Neural crest cell (in vitro differentiated cells): ENCODE measurements at regions not wholly inside any gene's neighbourhood (a gene's known extent, or its start where the extent isn't known, plus 50 kb on each side); places are given as distances from the start of the nearest gene placed in this dataset.

Experiments
- DNase-seq: peaks from one replicate; pipeline ENCODE4 v3.0.0; 2021; ENCODE audit warnings: low read depth, mixed read lengths, low spot score
- H3K27ac Mint-ChIP-seq: one replicate; pipeline ENCODE4 v1.8.0; 2021; ENCODE audit warnings: mild to moderate bottlenecking, mixed read lengths; ENCODE audit not compliant: unreplicated experiment
- H3K27me3 Mint-ChIP-seq: 2 replicates; pipeline ENCODE4 v1.8.0; 2021; ENCODE audit warnings: low read depth, mild to moderate bottlenecking, mixed read lengths
- H3K36me3 Mint-ChIP-seq: 2 replicates; pipeline ENCODE4 v1.8.0; 2021; ENCODE audit warnings: low read depth, mild to moderate bottlenecking, mixed read lengths
- H3K4me1 Mint-ChIP-seq: 2 replicates; pipeline ENCODE4 v1.8.0; 2021; ENCODE audit warnings: mixed read lengths
- H3K4me3 Mint-ChIP-seq: one replicate; pipeline ENCODE4 v1.8.0; 2021; ENCODE audit warnings: mild to moderate bottlenecking, mixed read lengths
- H3K9me3 Mint-ChIP-seq: 2 replicates; pipeline ENCODE4 v1.8.0; 2021; ENCODE audit warnings: mixed read lengths
- CTCF ChIP-seq: fragments of 200-600 bp; sonication (generic); conservative IDR thresholded peaks from 2 replicates; pipeline ENCODE4 v1.5.0; 2021; ENCODE audit warnings: antibody characterized with exemption, mild to moderate bottlenecking

- H3K4me1 Mint-ChIP-seq: peaks cover 3% of the 10 kb centered on the region
- peaks cover 12% of the 10 kb centered on the region for H3K9me3 Mint-ChIP-seq
- H3K36me3 Mint-ChIP-seq: peaks cover 10% of the 10 kb centered on the region
- no peak for DNase-seq
- H3K4me3 Mint-ChIP-seq: no peak overlapping the region
- TF ChIP-seq CTCF: no peak
- H3K27ac Mint-ChIP-seq: no peak overlapping the region
- no peaks in the 10 kb centered on the region for H3K27me3 Mint-ChIP-seq
Observed at GRCh38 chr16:51405361-51405760, 254.3 kb upstream of the SALL1 start.

GRCh38 chr16:51404386-51404785 is 253.3 kb upstream of the SALL1 start:
- no peak for TF ChIP-seq CTCF
- Mint-ChIP-seq H3K27me3 (no peaks in the 10 kb centered on the region), H3K4me1 (peaks cover 3% of the 10 kb centered on the region), H3K9me3 (peaks cover 14% of the 10 kb centered on the region), H3K4me3 (no peak overlapping the region), H3K36me3 (peaks cover 10% of the 10 kb centered on the region), H3K27ac (no peak overlapping the region)
- no peak for DNase-seq

GRCh38 chr16:51402785-51403184 is 251.7 kb upstream of the SALL1 start:
- Mint-ChIP-seq H3K27ac (no peak overlapping the region), H3K27me3 (no peaks in the 10 kb centered on the region)

GRCh38 chr16:51402298-51402697 is 251.2 kb upstream of the SALL1 start:
- TF ChIP-seq CTCF: no peak
- H3K27ac Mint-ChIP-seq: no peak overlapping the region
- H3K9me3 Mint-ChIP-seq: peaks cover 15% of the 10 kb centered on the region
- no peak overlapping the region for H3K4me3 Mint-ChIP-seq
- H3K27me3 Mint-ChIP-seq: no peaks in the 10 kb centered on the region
- H3K36me3 Mint-ChIP-seq: peaks cover 10% of the 10 kb centered on the region
- DNase-seq: no peak
- no peaks in the 10 kb centered on the region for H3K4me1 Mint-ChIP-seq

More at GRCh38 chr16:51402785-51403184, 251.7 kb upstream of the SALL1 start:
- peaks cover 12% of the 10 kb centered on the region for H3K9me3 Mint-ChIP-seq
- no peak for DNase-seq
- peaks cover 10% of the 10 kb centered on the region for H3K36me3 Mint-ChIP-seq
- no peak for TF ChIP-seq CTCF
- no peaks in the 10 kb centered on the region for H3K4me1 Mint-ChIP-seq
- H3K4me3 Mint-ChIP-seq: no peak overlapping the region

- Mint-ChIP-seq H3K27me3 (no peaks in the 10 kb centered on the region), H3K9me3 (peaks cover 18% of the 10 kb centered on the region), H3K27ac (no peak overlapping the region), H3K4me1 (no peaks in the 10 kb centered on the region), H3K4me3 (no peak overlapping the region), H3K36me3 (peaks cover 10% of the 10 kb centered on the region)
- TF ChIP-seq CTCF: no peak
- DNase-seq: no peak
Observed at GRCh38 chr16:51401673-51402072, 250.6 kb upstream of the SALL1 start.
